NT2/D1 (cell line): ENCODE measurements at regions not wholly inside any gene's neighbourhood (a gene's known extent, or its start where the extent isn't known, plus 50 kb on each side); places are given as distances from the start of the nearest gene placed in this dataset.
A peak's percentile ranks its signal among the peaks of the same experiment; 100 is the strongest.

Source experiments
- DNase-seq: peaks from one replicate; pipeline ENCODE4 v3.0.0-alpha.2; 2011; ENCODE audit warnings: low read depth, low spot score
- H3K27me3 ChIP-seq: 2 replicates; pipeline ENCODE4 v1.6.0; 2011; ENCODE audit warnings: mild to moderate bottlenecking; ENCODE audit not compliant: insufficient read length, insufficient read depth
- H3K36me3 ChIP-seq: 2 replicates; pipeline ENCODE4 v1.6.1; 2011; ENCODE audit warnings: mild to moderate bottlenecking, low read length, mixed read lengths; ENCODE audit not compliant: insufficient read depth, insufficient read length
- H3K4me1 ChIP-seq: 2 replicates; pipeline ENCODE4 v1.5.1; 2011; ENCODE audit not compliant: insufficient read depth, insufficient read length
- H3K4me3 ChIP-seq: 2 replicates; pipeline ENCODE4 v1.5.1; 2011; ENCODE audit warnings: low read depth; ENCODE audit not compliant: insufficient read length
- H3K9ac ChIP-seq: 2 replicates; pipeline ENCODE4 v1.6.0; 2011; ENCODE audit warnings: low read depth; ENCODE audit not compliant: insufficient read length
- H3K9me3 ChIP-seq: 2 replicates; pipeline ENCODE4 v1.5.1; 2011; ENCODE audit warnings: mild to moderate bottlenecking, low read length; ENCODE audit not compliant: insufficient read depth
- SUZ12 ChIP-seq: IDR thresholded peaks from 2 replicates; pipeline ENCODE4 v1.6.1; 2011; ENCODE audit not compliant: insufficient read length, insufficient read depth; ENCODE audit errors: extremely low read depth
- YY1 ChIP-seq: IDR thresholded peaks from 2 replicates; pipeline ENCODE4 v1.6.1; 2011; ENCODE audit not compliant: insufficient read length, insufficient read depth
- ZNF274 ChIP-seq: IDR thresholded peaks from 2 replicates; pipeline ENCODE4 v1.6.1; 2011; ENCODE audit warnings: mild to moderate bottlenecking, low read depth, low read length

DNA sequence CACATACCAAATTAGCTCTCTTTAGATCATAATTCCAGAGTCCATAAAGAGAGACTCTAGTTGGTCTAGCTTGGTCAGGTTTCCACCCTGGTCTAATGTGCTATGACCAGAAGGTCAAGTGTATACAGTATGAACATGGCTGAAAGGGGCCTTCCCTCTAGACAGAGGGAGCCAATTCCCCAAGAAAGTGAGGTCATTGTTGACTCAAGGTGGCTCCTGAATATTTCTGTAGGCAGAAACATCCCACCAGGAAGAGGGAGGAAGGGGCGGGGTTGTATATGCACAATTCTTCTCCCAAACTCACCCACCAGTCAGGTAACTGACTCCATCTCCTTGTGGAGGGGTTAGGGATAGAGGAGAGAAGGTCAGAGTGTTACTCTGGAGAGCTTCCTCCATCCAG lies 281.8 kb upstream of the PLET1 start:
- Histone ChIP-seq H3K36me3 (no peaks in the 10 kb centered on the region), H3K4me1 (no peaks in the 10 kb centered on the region), H3K27me3 (no peaks in the 10 kb centered on the region), H3K9me3 (peaks cover 8% of the 10 kb centered on the region; the same call in 1 of the 2 replicates), H3K9ac (no peak overlapping the region), H3K4me3 (no peak overlapping the region)
- DNase-seq: no peak
- TF ChIP-seq YY1 (no peak), SUZ12 (no peak), ZNF274 (no peak)

DNA sequence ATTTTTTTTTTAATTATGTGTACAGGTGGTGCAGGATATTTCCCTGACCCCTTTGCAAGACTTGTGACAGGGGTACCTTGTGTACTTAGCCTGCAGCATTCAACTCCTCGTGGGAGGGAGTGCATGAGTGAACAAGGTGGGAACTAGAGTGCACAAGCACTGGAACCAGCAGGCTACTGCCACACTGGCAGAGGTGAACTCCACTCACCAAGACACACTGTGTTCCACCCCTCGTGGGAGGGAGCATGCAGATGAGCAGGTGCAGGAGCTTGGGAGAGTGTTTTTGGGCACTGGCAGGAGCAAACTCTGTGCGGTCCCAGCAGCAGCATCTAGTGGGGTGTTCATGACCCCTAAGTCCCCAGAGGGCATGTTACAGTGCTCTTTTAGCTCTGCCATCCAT lies 282.7 kb upstream of the PLET1 start:
- Histone ChIP-seq H3K36me3 (no peaks in the 10 kb centered on the region), H3K4me1 (peaks cover 2% of the 10 kb centered on the region), H3K4me3 (no peak overlapping the region), H3K9ac (no peak overlapping the region), H3K27me3 (no peaks in the 10 kb centered on the region), H3K9me3 (peaks cover 8% of the 10 kb centered on the region; the same call in 1 of the 2 replicates)
- DNase-seq: no peak
- TF ChIP-seq SUZ12: no peak

DNA sequence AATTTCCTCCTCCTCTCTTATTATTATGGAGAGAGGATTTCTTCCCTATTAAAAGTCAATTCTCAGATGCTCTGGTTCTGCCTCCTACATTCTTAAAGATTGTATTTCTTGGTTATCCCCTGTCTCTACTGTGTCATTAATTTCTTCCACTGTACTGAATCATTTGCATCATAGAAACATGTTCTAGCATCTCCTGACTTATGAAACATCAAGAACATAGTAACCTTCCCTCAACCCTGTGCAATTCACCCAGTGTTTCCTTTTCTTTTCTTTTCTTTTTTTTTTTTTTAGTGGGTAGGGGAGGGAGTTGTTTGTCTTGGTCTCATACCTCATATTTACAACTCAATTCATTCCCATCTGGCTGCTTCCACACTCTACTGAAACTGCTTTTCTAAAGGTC lies 288.0 kb upstream of the PLET1 start:
- H3K4me3 ChIP-seq: no peak overlapping the region

DNA sequence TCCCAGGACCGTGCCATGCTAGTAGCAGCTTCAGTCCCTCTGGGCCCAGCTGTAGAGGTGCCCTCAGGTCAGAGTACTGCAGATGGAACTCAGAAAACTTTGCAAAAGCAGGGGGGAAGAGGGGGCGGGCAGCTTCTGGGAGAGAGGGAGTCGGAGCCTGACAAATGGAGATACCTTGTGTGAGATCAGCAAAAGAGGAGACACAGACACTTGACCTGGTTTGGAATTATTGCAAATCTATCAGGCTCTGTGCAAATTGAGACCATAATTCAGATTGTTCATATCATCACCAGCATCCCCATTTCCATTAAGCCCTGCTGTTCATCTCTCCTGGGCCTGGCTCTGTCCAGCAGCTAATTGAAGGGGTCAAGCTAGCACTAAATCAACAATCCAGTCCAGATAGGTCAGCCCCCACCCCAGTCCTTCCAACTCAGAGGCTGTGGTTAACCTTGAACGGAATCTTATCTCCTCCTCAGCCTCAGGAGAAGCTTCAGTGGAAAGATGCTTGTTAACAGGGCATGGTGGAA lies 292.6 kb upstream of the PLET1 start:
- peaks cover 3% of the 10 kb centered on the region for H3K4me1 ChIP-seq
- H3K9me3 ChIP-seq: no peaks in the 10 kb centered on the region
- TF ChIP-seq YY1 (no peak), ZNF274 (no peak), SUZ12 (no peak)
- H3K4me3 ChIP-seq: no peak overlapping the region
- H3K36me3 ChIP-seq: no peaks in the 10 kb centered on the region
- no peak overlapping the region for H3K9ac ChIP-seq
- no peaks in the 10 kb centered on the region for H3K27me3 ChIP-seq
- DNase-seq: no peak

More for the DNA sequence above, 288.0 kb upstream of the PLET1 start:
- no peaks in the 10 kb centered on the region for H3K36me3 ChIP-seq
- peaks cover 2% of the 10 kb centered on the region for H3K4me1 ChIP-seq
- DNase-seq: no peak
- H3K27me3 ChIP-seq: no peaks in the 10 kb centered on the region
- TF ChIP-seq ZNF274: no peak
- TF ChIP-seq SUZ12: no peak
- no peak for TF ChIP-seq YY1
- H3K9ac ChIP-seq: no peak overlapping the region
- H3K9me3 ChIP-seq: no peaks in the 10 kb centered on the region

DNA sequence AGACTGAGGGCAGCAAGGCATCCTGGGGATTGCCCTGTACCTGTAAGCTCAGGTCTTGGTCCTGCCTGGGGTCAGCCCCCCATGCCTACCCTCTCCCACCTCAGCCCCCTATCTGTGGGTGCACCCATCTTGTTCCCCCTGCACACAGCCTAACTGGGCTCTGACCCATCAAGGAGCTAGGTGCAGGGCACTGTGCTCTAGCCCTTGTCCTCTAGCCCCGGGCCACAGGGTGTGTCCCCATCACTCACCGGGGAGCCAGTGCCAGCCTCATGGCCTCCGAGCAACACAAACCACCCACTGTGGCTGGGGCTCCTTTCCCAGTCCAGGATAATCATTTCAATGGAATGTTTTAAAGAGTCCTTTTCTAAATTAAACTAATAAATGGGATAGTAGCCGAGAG lies 293.9 kb upstream of the PLET1 start:
- Histone ChIP-seq H3K36me3 (no peaks in the 10 kb centered on the region), H3K9ac (no peak overlapping the region), H3K9me3 (no peaks in the 10 kb centered on the region), H3K4me3 (no peak overlapping the region), H3K4me1 (peaks cover 3% of the 10 kb centered on the region), H3K27me3 (no peaks in the 10 kb centered on the region)
- DNase-seq: no peak
- no peak for TF ChIP-seq YY1
- no peak for TF ChIP-seq SUZ12

DNA sequence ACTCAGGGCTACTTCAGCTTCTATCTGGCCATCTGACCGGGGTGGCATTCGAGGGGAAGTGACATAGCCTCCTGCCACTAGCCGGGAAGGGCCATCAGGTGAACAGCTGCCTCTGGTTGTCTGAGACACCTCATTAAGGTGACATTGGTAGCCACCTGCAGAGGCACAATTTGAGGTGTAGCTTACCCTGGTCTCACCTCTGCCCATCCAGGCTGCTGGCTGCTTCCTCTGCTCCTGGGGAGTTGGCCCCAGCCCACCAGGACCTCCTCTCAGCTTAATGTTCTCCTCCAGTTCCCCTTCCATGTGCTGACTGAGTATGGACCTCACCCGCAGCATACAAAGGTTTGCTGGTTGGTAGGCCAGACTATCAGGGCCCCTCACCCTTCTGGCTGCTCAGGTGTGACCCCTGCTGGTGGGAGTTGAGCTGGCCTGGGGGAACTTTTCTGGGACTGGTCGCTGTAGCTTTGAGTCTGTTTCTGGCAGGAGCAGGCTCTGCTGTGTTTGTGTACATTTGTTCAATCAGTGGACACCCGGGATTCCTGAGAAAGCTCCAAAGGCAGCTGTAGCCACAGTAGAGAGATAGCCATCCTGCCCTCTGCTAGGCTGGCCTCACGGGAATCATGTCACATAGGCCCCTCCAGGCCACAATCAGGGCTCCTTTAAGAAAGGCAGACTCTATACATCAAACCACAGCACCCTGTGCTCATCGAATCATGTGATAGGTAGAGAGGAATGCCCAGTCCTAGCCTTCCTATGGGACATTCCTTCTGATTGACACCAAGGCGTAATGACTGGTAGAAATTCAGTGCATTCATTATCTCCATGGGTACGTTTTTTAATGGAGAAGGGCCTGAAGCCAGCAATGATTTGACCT lies 295.1 kb upstream of the PLET1 start:
- Histone ChIP-seq H3K4me3 (no peak overlapping the region), H3K36me3 (no peaks in the 10 kb centered on the region), H3K9ac (no peak overlapping the region), H3K9me3 (no peaks in the 10 kb centered on the region), H3K27me3 (no peaks in the 10 kb centered on the region), H3K4me1 (peaks cover 3% of the 10 kb centered on the region)
- no peak for TF ChIP-seq ZNF274
- peak; percentile 44 for DNase-seq

DNA sequence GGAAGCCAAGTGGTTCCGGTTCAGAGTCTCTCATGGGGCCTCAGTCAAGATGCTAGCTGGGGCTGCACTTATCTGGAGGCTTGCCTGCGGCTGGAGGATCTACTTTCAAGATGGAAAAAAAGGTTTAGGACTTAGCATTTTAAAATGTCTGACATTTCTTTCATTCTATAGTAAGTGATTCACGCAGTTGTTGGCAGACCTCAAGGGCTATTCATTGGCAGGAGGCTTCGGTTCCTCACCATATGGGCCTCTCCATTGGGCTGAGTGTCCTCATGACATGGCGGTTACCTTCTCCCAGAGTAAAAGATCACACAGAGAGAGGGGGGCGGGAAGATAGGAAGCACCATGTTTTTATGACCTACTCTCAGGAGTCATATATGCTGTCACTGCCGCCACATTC lies 298.0 kb upstream of the PLET1 start:
- Histone ChIP-seq H3K4me3 (no peak overlapping the region), H3K4me1 (peaks cover 3% of the 10 kb centered on the region), H3K36me3 (no peaks in the 10 kb centered on the region), H3K9me3 (no peaks in the 10 kb centered on the region), H3K27me3 (no peaks in the 10 kb centered on the region), H3K9ac (no peak overlapping the region)
- no peak for TF ChIP-seq YY1
- no peak for TF ChIP-seq ZNF274
- TF ChIP-seq SUZ12: no peak
- DNase-seq: no peak
